ENCODE measurements at regions not wholly inside any gene's neighbourhood (a gene's known extent, or its start where the extent isn't known, plus 50 kb on each side); places are given as distances from the start of the nearest gene placed in this dataset.
"Not testable (repeated sequence)": the region's sequence is repeated elsewhere in the genome, so short reads cannot be mapped to it uniquely, and the experiment has no call there.

GRCh38 chr2:203631068-203631757 is 75.2 kb upstream of the CD28 start:
- no peak for DNase-seq

- no peak for DNase-seq
These were observed 69.6 kb upstream of the CD28 start for GRCh38 chr2:203636588-203637470.

- no peak for DNase-seq
These were observed 68.8 kb upstream of the CD28 start for GRCh38 chr2:203637471-203638167.

GRCh38 chr2:203641865-203642264 is 64.6 kb upstream of the CD28 start:
- DNase-seq: not testable (repeated sequence)

- DNase-seq: not testable (repeated sequence)
These were observed 63.6 kb upstream of the CD28 start for GRCh38 chr2:203642841-203643240.

GRCh38 chr2:203645831-203646230 is 60.6 kb upstream of the CD28 start:
- DNase-seq: no peak

- DNase-seq: no peak
These were observed 60.1 kb upstream of the CD28 start for GRCh38 chr2:203646266-203646864.

- DNase-seq: no peak
These were observed 59.5 kb upstream of the CD28 start for GRCh38 chr2:203646961-203647360.

- no peak for DNase-seq
These were observed 58.9 kb upstream of the CD28 start for GRCh38 chr2:203647579-203647978.

GRCh38 chr2:203648273-203648672 is 58.2 kb upstream of the CD28 start:
- no peak for DNase-seq

- DNase-seq: no peak
These were observed 57.1 kb upstream of the CD28 start for GRCh38 chr2:203649176-203649814.

- DNase-seq: peak; percentile 6
These were observed 55.4 kb upstream of the CD28 start for GRCh38 chr2:203650860-203651613.

GRCh38 chr2:203651621-203652020 is 54.8 kb upstream of the CD28 start:
- DNase-seq: no peak

- no peak for DNase-seq
These were observed 51.6 kb upstream of the CD28 start for GRCh38 chr2:203654826-203655225.

- DNase-seq: no peak
These were observed 49.7 kb upstream of the CD28 start for GRCh38 chr2:203656522-203657287.

All from NCI-H2171 (cell line).